Naive thymus-derived CD8-positive, alpha-beta T cell (primary cell): ENCODE measurements at regions not wholly inside any gene's neighbourhood (a gene's known extent, or its start where the extent isn't known, plus 50 kb on each side); places are given as distances from the start of the nearest gene placed in this dataset.

Experiments used
- ATAC-seq, 2 donors: fragments of 150-1000 bp; cut with Tn5 transposase in 1 of 2; sonication (Bioruptor Pico), chemical (Tn5 transposase) in 1 of 2; 1 replicate in 1 of 2; 2 replicates in 1 of 2; pipeline ENCODE4 v1.10.0; 2021; ENCODE audit warnings: mild to moderate bottlenecking in 2 of 2, moderate library complexity in 2 of 2
- POLR2A ChIA-PET: fragments of 350-600 bp; sonication (Branson Sonifier 250); formaldehyde crosslinking; loops from one replicate; lab custom pipeline; 2021; ENCODE audit warnings: antibody characterized with exemption; lab: Charles Lee
- DNase-seq, 10 donors: peaks; one replicate each; pipeline versions ENCODE4 v3.0.0 to v3.0.0-alpha.2; 2020 to 2022
- H3K27ac Mint-ChIP-seq, 10 donors: one replicate each; pipeline ENCODE4 v1.8.0; 2020 to 2022; ENCODE audit warnings: mild to moderate bottlenecking in 10 of 10, mixed read lengths in 10 of 10, moderate library complexity in 4 of 10, inconsistent platforms in 1 of 10
- H3K27me3 Mint-ChIP-seq, 5 donors: one replicate each; pipeline ENCODE4 v1.8.0; 2021 to 2022; ENCODE audit warnings: mixed read lengths in 5 of 5
- H3K36me3 Mint-ChIP-seq, 3 donors: one replicate each; pipeline ENCODE4 v1.8.0; 2020 to 2022; ENCODE audit warnings: mixed read lengths in 3 of 3, mild to moderate bottlenecking in 2 of 3, inconsistent platforms in 1 of 3
- H3K4me1 Mint-ChIP-seq, 4 donors: one replicate each; pipeline ENCODE4 v1.8.0; 2021 to 2022; ENCODE audit warnings: mixed read lengths in 4 of 4
- H3K4me3 Mint-ChIP-seq, 10 donors: one replicate each; pipeline ENCODE4 v1.8.0; 2020 to 2022; ENCODE audit warnings: mild to moderate bottlenecking in 10 of 10, mixed read lengths in 10 of 10, moderate library complexity in 6 of 10, inconsistent platforms in 1 of 10
- H3K9me3 Mint-ChIP-seq, 9 donors: one replicate each; pipeline ENCODE4 v1.8.0; 2020 to 2022; ENCODE audit warnings: mixed read lengths in 9 of 9, mild to moderate bottlenecking in 3 of 9, inconsistent platforms in 1 of 9, moderate library complexity in 1 of 9

GRCh38 chr3:191770541-191770940, 309.6 kb downstream of the PYDC2 start:
- Mint-ChIP-seq H3K4me1 (no peaks in the 10 kb centered on the region), H3K27me3 (no peaks in the 10 kb centered on the region), H3K36me3 (no peaks in the 10 kb centered on the region), H3K27ac (no peak overlapping the region), H3K4me3 (no peak overlapping the region), H3K9me3 (peaks cover 0 to 11% (median 8%) of the 10 kb centered on the region in 9 donors)
- POLR2A ChIA-PET = no interaction called here
- DNase-seq (no peak), ATAC-seq (no peak)

DNA sequence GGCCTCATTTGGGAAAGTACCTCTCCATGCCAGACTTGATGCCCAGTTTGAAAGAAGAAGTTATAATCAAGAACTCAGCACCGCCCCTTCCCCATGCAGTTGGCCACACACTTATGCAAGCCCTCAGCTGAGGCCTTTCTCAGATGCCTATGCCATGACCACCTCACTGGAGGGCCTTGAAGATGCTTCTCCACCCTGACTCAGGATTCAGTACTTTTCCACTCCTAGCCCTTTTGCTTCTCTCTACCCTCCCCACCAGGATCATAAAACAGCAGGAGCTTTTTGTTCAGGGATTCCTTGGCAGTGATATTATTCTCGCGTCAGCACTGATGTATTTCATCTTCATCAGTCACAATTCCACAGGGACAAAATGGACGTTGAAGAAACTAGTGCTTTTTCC, 313.5 kb downstream of the PYDC2 start:
- Mint-ChIP-seq H3K27me3 (peaks cover 0 to 2% (median 0%) of the 10 kb centered on the region in 5 donors), H3K4me1 (no peaks in the 10 kb centered on the region), H3K9me3 (peaks cover 5 to 25% (median 11%) of the 10 kb centered on the region in 9 donors), H3K27ac (no peak overlapping the region), H3K36me3 (peaks cover 0 to 6% (median 0%) of the 10 kb centered on the region in 3 donors), H3K4me3 (no peak overlapping the region)
- DNase-seq = no peak
- POLR2A ChIA-PET = no interaction called here
- ATAC-seq = no peak

GRCh38 chr3:191775451-191776233, 314.7 kb downstream of the PYDC2 start:
- no peak for ATAC-seq
- POLR2A ChIA-PET = no interaction called here
- Mint-ChIP-seq H3K4me3 (no peak overlapping the region), H3K27ac (no peak overlapping the region), H3K9me3 (peaks cover 5 to 23% (median 11%) of the 10 kb centered on the region in 9 donors), H3K27me3 (peaks cover 0 to 2% (median 0%) of the 10 kb centered on the region in 5 donors), H3K36me3 (peaks cover 0 to 6% (median 0%) of the 10 kb centered on the region in 3 donors), H3K4me1 (no peaks in the 10 kb centered on the region)
- no peak for DNase-seq

- H3K9me3 Mint-ChIP-seq = peaks cover 2 to 23% (median 8%) of the 10 kb centered on the region in 9 donors
- H3K27me3 Mint-ChIP-seq = no peaks in the 10 kb centered on the region
- H3K36me3 Mint-ChIP-seq = peaks cover 0 to 6% (median 0%) of the 10 kb centered on the region in 3 donors
- no peaks in the 10 kb centered on the region for H3K4me1 Mint-ChIP-seq
- no peak overlapping the region for H3K27ac Mint-ChIP-seq
- POLR2A ChIA-PET = no interaction called here
- H3K4me3 Mint-ChIP-seq = no peak overlapping the region
- ATAC-seq (no peak), DNase-seq (no peak)
These were observed 320.1 kb downstream of the PYDC2 start for GRCh38 chr3:191781044-191781443.

DNA sequence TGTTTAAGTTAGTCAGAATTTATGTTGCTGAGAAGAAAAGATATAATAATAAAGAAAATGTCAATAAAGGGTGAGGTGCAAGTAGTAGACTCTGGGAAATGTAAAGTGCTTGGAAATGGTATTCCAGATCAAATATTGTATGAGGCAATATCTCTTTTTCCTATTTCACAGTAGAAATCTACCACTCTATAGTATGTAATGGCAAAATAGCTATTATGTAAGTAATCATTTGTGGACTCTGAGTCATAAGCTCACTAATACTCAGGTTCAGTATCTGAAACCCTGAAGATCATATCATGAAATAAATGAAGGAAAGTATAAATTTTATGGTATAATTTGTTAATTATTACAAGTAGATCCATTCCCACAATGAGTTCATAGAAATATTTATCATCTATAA, 322.1 kb downstream of the PYDC2 start:
- H3K36me3 Mint-ChIP-seq = no peaks in the 10 kb centered on the region
- POLR2A ChIA-PET = no interaction called here
- DNase-seq (no peak), ATAC-seq (no peak)
- no peak overlapping the region for H3K27ac Mint-ChIP-seq
- no peak overlapping the region for H3K4me3 Mint-ChIP-seq
- H3K4me1 Mint-ChIP-seq = no peaks in the 10 kb centered on the region
- H3K9me3 Mint-ChIP-seq = peaks cover 0 to 13% (median 4%) of the 10 kb centered on the region in 9 donors
- no peaks in the 10 kb centered on the region for H3K27me3 Mint-ChIP-seq

DNA sequence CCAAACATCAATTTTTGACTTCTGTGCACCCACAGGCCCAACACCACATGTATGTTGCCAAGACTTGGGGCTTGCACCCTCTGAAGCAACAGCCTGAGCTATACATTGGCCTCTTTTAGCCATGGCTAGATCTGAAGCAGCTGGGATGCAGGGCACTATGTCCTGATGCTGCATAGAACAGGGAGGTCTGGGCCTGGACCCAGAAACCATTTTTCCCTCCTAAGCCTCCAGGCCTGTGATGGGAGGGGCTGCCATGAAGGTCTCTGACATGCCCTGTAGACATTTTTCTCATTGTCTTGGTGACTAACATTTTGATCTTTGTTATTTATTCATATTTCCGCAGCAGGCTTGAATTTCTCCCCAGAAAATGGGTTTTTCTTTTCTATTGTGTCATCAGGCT, 330.0 kb downstream of the PYDC2 start:
- Mint-ChIP-seq H3K4me3 (no peak overlapping the region), H3K9me3 (peaks cover 6 to 32% (median 16%) of the 10 kb centered on the region in 9 donors), H3K27ac (no peak overlapping the region), H3K27me3 (no peaks in the 10 kb centered on the region), H3K4me1 (no peaks in the 10 kb centered on the region), H3K36me3 (no peaks in the 10 kb centered on the region)
- DNase-seq (no peak), ATAC-seq (no peak)
- POLR2A ChIA-PET = no interaction called here

GRCh38 chr3:191792580-191792979, 331.6 kb downstream of the PYDC2 start:
- Mint-ChIP-seq H3K36me3 (no peaks in the 10 kb centered on the region), H3K27ac (no peak overlapping the region), H3K4me3 (no peak overlapping the region), H3K4me1 (no peaks in the 10 kb centered on the region), H3K27me3 (no peaks in the 10 kb centered on the region), H3K9me3 (peaks cover 8 to 37% (median 23%) of the 10 kb centered on the region in 9 donors)
- DNase-seq = no peak
- ATAC-seq = no peak
- POLR2A ChIA-PET = no interaction called here

- no peak for DNase-seq
- POLR2A ChIA-PET = no interaction called here
- no peaks in the 10 kb centered on the region for H3K27me3 Mint-ChIP-seq
- no peaks in the 10 kb centered on the region for H3K4me1 Mint-ChIP-seq
- H3K27ac Mint-ChIP-seq = no peak overlapping the region
- no peak overlapping the region for H3K4me3 Mint-ChIP-seq
- peaks cover 8 to 29% (median 19%) of the 10 kb centered on the region in 9 donors for H3K9me3 Mint-ChIP-seq
- ATAC-seq = no peak
- no peaks in the 10 kb centered on the region for H3K36me3 Mint-ChIP-seq
These were observed 334.2 kb downstream of the PYDC2 start for GRCh38 chr3:191795196-191795595.

GRCh38 chr3:191797271-191797670, 336.3 kb downstream of the PYDC2 start:
- ATAC-seq (no peak), DNase-seq (no peak)
- H3K27me3 Mint-ChIP-seq = no peaks in the 10 kb centered on the region
- peaks cover 12 to 40% (median 18%) of the 10 kb centered on the region in 9 donors for H3K9me3 Mint-ChIP-seq
- H3K27ac Mint-ChIP-seq = no peak overlapping the region
- H3K4me3 Mint-ChIP-seq = no peak overlapping the region
- POLR2A ChIA-PET = no interaction called here
- H3K4me1 Mint-ChIP-seq = no peaks in the 10 kb centered on the region
- H3K36me3 Mint-ChIP-seq = no peaks in the 10 kb centered on the region

- no peaks in the 10 kb centered on the region for H3K27me3 Mint-ChIP-seq
- H3K9me3 Mint-ChIP-seq = peaks cover 16 to 32% (median 22%) of the 10 kb centered on the region in 9 donors
- H3K4me1 Mint-ChIP-seq = no peaks in the 10 kb centered on the region
- ATAC-seq = no peak
- H3K36me3 Mint-ChIP-seq = peaks cover 0 to 5% (median 0%) of the 10 kb centered on the region in 3 donors
- no peak overlapping the region for H3K4me3 Mint-ChIP-seq
- no peak overlapping the region for H3K27ac Mint-ChIP-seq
- no peak for DNase-seq
- POLR2A ChIA-PET = no interaction called here
These were observed 341.7 kb downstream of the PYDC2 start for GRCh38 chr3:191802671-191803070.

GRCh38 chr3:191804935-191805334, 344.0 kb downstream of the PYDC2 start:
- Mint-ChIP-seq H3K27ac (no peak overlapping the region), H3K4me1 (no peaks in the 10 kb centered on the region), H3K9me3 (peaks cover 16 to 47% (median 28%) of the 10 kb centered on the region in 9 donors), H3K36me3 (peaks cover 0 to 5% (median 0%) of the 10 kb centered on the region in 3 donors), H3K27me3 (no peaks in the 10 kb centered on the region), H3K4me3 (no peak overlapping the region)
- POLR2A ChIA-PET = no interaction called here
- ATAC-seq (no peak), DNase-seq (no peak)

- DNase-seq (no peak), ATAC-seq (no peak)
- peaks cover 3 to 46% (median 32%) of the 10 kb centered on the region in 9 donors for H3K9me3 Mint-ChIP-seq
- POLR2A ChIA-PET = no interaction called here
- H3K27ac Mint-ChIP-seq = no peak overlapping the region
- H3K4me3 Mint-ChIP-seq = no peak overlapping the region
- no peaks in the 10 kb centered on the region for H3K27me3 Mint-ChIP-seq
- no peaks in the 10 kb centered on the region for H3K4me1 Mint-ChIP-seq
- H3K36me3 Mint-ChIP-seq = peaks cover 0 to 5% (median 0%) of the 10 kb centered on the region in 3 donors
These were observed 347.1 kb downstream of the PYDC2 start for GRCh38 chr3:191808073-191808472.

DNA sequence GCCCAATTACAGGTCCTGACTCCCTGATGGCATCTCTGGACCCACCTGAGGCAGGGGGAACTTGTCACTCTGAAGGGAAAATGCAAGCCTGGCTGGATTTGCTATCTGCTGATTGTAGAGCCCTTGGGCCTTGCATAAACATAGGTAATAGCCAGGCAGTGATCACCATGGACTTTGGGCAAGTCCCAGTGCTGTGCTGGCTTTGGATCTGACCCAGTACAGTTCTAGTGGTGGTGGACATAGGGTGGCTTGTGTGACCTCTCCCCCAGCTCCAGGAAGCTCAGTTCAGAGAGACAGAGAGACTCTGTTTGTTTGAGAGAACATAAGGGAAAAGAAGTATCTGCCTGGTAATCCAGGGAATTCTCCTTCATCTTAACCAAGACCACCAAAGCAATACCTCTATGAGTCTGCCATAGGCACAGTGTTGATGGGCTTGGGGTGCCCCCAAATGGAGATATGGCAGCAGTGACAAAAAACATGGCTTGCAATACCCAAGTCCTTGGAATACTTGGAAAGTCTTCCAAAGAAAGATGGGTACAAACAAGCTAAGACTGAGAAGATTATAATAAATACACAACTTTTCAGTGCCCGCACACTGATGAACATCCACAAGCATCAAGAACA, 348.5 kb downstream of the PYDC2 start:
- Mint-ChIP-seq H3K36me3 (no peaks in the 10 kb centered on the region), H3K27ac (no peak overlapping the region), H3K9me3 (peaks cover 2 to 54% (median 28%) of the 10 kb centered on the region in 9 donors), H3K4me3 (no peak overlapping the region), H3K27me3 (no peaks in the 10 kb centered on the region), H3K4me1 (no peaks in the 10 kb centered on the region)
- ATAC-seq (no peak), DNase-seq (no peak)
- POLR2A ChIA-PET = no interaction called here
